Astrocyte (in vitro differentiated cells and primary cell): ENCODE measurements at regions not wholly inside any gene's neighbourhood (a gene's known extent, or its start where the extent isn't known, plus 50 kb on each side); places are given as distances from the start of the nearest gene placed in this dataset.

Source experiments
- CTCF ChIP-seq: IDR thresholded peaks from 2 replicates; pipeline ENCODE4 v1.5.1; 2011; ENCODE audit warnings: low read depth, mild to moderate bottlenecking, inconsistent platforms, low read length, moderate library complexity; ENCODE audit not compliant: insufficient read depth
- EZH2 ChIP-seq: IDR thresholded peaks from 2 replicates; pipeline ENCODE4 v1.6.1; 2012; ENCODE audit warnings: mild to moderate bottlenecking, low read length, inconsistent platforms; ENCODE audit not compliant: insufficient read depth

- TF ChIP-seq CTCF, result no peak
- no peak for TF ChIP-seq EZH2
Measured at GRCh38 chr1:185375583-185375982, 58.5 kb upstream of the IVNS1ABP start.
